CD4-positive, alpha-beta T cell treated with Interferon gamma for 1 hour (primary cell): ENCODE measurements at regions not wholly inside any gene's neighbourhood (a gene's known extent, or its start where the extent isn't known, plus 50 kb on each side); places are given as distances from the start of the nearest gene placed in this dataset.

Source experiments
- DNase-seq: peaks from one replicate; pipeline ENCODE4 v3.0.0-alpha.2; 2020

GRCh38 chr1:55369474-55369873 lies 154.3 kb upstream of the USP24 start:
- no peak for DNase-seq

DNA sequence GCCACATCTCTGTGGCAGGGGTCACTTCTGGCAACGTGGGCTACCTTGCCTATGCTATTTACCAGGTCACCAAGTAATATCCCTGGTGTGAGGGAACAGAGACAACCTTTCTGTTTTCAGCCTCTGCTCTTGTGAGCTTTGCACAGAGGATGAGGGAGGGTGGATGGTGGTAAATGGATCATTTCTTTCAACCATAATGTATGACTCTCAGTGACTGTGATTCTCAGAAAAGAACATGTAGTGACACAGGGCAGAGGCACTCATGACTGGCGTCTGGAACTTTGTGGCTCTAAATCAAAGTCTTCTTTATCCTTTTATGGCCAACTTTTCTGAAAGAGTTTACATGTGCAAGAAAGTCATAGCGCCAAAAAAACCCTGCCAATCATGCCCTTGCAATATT lies 153.5 kb upstream of the USP24 start:
- DNase-seq = no peak

DNA sequence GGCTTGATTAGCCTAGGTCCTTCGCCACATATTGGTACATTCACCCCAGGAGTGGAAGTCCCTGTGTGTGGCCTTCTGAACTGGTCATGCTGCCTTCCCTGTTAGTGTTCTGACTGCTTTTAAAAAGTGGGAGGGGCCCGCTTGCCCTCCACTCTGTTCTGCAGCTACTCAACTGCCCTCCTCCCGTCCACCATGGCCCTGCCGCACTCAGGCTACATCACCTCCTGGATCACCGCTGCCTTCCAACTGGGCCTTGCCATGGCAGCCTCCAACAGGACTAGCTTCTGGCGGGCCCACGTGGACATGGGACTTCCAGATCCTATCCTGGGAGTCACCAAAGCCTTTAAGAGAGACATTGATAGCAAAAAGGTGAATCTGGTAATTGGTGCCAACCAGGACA lies 152.1 kb upstream of the USP24 start:
- DNase-seq = no peak

- DNase-seq = no peak
These were observed 149.1 kb upstream of the USP24 start for GRCh38 chr1:55364216-55364615.

GRCh38 chr1:55363268-55363667 lies 148.1 kb upstream of the USP24 start:
- DNase-seq = no peak

- no peak for DNase-seq
These were observed 147.4 kb upstream of the USP24 start for GRCh38 chr1:55362558-55362957.

GRCh38 chr1:55359611-55360010 lies 144.4 kb upstream of the USP24 start:
- DNase-seq = no peak

DNA sequence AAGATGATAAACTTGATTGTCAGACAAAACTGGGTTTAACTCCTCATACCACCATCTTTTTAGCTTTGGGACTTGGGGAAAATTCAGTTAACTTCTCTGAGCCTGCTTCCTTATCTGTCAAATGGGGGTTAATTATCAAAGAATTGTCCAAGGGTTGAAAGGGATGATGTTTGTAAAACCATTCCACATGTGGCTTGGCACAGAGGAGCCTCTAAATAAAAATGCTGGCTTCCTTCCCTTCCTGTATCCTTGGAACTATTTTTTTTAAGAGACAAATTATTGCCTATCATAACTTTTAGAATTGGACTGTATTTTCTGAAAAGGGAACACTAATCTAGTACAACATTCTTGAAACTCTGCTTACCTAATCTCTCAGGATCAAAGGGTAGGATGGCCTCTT lies 143.4 kb upstream of the USP24 start:
- no peak for DNase-seq

- no peak for DNase-seq
These were observed 140.4 kb upstream of the USP24 start for GRCh38 chr1:55355549-55355948.

GRCh38 chr1:55353707-55354620 lies 138.8 kb upstream of the USP24 start:
- no peak for DNase-seq

DNA sequence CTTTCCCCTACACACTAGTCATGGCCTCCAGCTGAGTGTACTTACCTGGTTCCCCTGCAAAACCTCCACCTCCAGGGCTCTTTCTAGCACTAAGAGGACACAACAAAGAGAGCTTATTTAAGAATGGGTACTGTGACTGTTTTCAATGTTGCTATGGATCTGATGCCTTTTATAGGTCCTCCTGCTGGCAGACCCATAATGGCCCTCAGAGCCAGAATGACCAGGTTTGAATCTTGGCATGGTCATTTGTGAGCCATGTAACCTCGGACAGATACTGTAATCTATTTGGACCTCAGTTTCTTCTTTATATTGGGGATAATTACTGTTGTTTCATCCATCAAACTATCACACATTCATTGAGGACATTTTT lies 137.6 kb upstream of the USP24 start:
- DNase-seq = no peak

- no peak for DNase-seq
These were observed 137.1 kb upstream of the USP24 start for GRCh38 chr1:55352080-55352810.

DNA sequence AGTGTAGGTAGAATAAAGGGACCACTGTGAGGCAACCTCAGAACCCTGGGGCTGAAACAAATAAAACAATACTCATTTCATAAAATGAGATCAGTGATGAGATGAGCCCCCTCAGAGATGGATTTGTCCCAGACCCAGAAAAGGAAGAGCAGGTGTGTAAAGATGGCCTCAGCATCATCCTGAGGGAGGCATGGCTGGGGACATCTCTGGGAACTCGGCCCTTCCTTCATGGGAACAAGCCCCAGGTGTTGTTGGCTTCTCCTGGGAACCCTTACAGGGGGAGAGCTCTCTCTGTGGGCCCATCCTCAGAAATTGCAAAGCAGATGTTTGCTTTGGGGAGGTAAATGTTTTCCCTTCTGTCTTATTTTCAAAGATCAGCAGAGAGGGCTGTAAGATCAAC lies 133.2 kb upstream of the USP24 start:
- DNase-seq = no peak

DNA sequence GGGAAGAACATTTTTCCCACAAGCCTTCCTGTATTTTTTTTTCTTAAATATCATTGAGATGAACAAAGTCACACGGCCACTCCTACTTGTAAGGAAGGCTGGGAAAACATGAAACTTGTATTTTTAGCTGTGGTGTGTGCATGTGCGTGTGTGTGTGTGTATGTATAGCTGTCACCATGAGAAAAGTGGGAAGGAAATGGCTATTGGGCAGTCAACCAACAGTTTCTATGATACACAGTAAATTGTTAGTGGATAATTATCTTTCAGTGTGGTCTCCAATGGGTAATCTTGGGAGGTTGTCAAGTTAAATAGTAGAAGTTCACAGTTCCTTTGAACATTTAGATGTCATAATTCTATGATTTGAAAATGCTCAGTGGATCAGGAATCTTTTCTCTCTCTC lies 132.7 kb upstream of the USP24 start:
- no peak for DNase-seq

DNA sequence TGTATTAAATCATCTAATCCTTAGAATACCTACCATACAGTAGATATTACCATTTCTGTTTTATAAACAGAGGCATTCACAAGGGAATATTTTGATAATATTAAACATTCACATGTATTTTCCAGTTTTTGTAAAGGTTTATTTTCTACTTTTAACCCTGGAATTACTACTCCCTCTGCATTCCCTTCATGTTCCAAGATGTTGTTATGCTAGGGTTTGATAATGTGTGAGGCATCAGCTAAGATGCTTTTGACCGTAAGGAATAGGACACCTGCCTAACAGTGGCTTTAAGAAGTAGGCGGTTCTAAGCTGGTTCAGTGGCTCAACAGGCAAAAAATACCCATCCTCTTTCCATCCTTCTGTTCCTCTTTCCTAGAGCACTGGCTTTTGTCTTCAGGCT lies 131.9 kb upstream of the USP24 start:
- no peak for DNase-seq

DNA sequence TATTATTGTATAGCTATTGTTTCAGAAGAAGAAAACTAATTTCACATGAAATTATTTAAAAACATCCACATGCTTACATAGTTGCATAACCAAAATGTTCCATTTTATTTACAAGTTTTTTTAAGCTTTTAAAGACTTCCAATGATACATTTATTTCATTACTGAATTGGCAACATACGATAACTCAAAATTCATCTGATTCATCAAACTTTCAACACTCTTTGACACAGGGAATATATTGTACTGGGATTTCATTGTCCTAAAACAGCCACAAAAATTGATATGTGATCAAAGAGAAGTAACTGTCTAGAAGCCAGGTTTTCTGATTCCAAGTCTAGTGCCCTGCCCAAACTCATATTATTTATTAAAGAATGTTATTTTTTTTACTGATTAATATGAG lies 131.4 kb upstream of the USP24 start:
- DNase-seq = no peak

- DNase-seq = no peak
These were observed 124.5 kb upstream of the USP24 start for GRCh38 chr1:55339681-55340080.

GRCh38 chr1:55338448-55338820 lies 123.3 kb upstream of the USP24 start:
- DNase-seq = no peak

DNA sequence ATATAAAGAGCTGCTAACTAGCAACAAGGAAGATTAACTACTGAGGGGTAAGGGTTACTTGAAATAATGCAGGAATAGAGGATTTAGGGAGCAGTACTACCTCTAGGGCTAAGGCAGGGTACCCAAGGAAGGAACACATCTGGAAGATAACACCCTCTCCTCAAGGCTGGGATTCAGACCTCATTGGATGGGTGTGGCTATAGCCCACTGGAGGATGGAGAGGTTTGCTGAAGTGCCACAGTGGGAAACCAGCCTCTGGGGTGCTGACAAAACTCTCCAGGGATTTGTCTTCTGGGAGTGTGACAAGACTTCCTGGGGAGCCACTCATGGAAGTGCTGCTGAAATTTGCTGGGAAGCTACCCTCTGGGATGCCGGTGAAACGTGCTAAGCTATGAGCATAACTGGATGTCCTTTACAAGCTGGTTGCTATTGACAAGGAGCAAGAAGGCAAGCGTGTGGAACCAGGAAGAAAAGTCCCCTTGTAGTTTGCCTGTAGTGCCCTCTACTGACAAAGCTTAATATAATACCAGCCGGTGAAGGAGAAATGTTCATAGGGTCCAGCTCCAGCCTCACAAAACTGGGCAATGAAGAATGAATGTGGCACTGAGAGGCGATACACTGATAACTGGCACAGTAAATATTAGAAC lies 122.8 kb upstream of the USP24 start:
- DNase-seq = no peak

GRCh38 chr1:55334797-55335196 lies 119.6 kb upstream of the USP24 start:
- DNase-seq = no peak

GRCh38 chr1:55334160-55334559 lies 119.0 kb upstream of the USP24 start:
- no peak for DNase-seq

GRCh38 chr1:55333461-55333860 lies 118.3 kb upstream of the USP24 start:
- no peak for DNase-seq

- DNase-seq = no peak
These were observed 116.2 kb upstream of the USP24 start for GRCh38 chr1:55331351-55331750.
